Type B pancreatic cell (in vitro differentiated cells): ENCODE measurements at regions not wholly inside any gene's neighbourhood (a gene's known extent, or its start where the extent isn't known, plus 50 kb on each side); places are given as distances from the start of the nearest gene placed in this dataset.

Experiments
- DNase-seq: peaks from one replicate; pipeline ENCODE4 v3.0.0; 2021; ENCODE audit warnings: mixed read lengths; ENCODE audit not compliant: unreplicated experiment; ENCODE audit errors: extremely low spot score
- H3K27ac Mint-ChIP-seq: 2 replicates; pipeline ENCODE4 v1.8.0; 2021; ENCODE audit warnings: mild to moderate bottlenecking, mixed read lengths
- H3K27me3 Mint-ChIP-seq: 2 replicates; pipeline ENCODE4 v1.8.0; 2021; ENCODE audit warnings: mixed read lengths
- H3K36me3 Mint-ChIP-seq: 2 replicates; pipeline ENCODE4 v1.8.0; 2021; ENCODE audit warnings: mixed read lengths
- H3K4me1 Mint-ChIP-seq: one replicate; pipeline ENCODE4 v1.8.0; 2021; ENCODE audit warnings: mixed read lengths; ENCODE audit not compliant: unreplicated experiment
- H3K4me3 Mint-ChIP-seq: 2 replicates; pipeline ENCODE4 v1.8.0; 2021; ENCODE audit warnings: mild to moderate bottlenecking, mixed read lengths
- H3K9me3 Mint-ChIP-seq: 2 replicates; pipeline ENCODE4 v1.8.0; 2021; ENCODE audit warnings: mixed read lengths
- TF ChIP-seq, protein P1 (sequence below): fragments of 200-600 bp; sonication (generic); conservative IDR thresholded peaks from 2 replicates; pipeline ENCODE4 v1.5.0; 2021; ENCODE audit warnings: antibody characterized with exemption, mild to moderate bottlenecking

GRCh38 chr2:52117299-52117698 is 1085.4 kb upstream of the NRXN1 start:
- DNase-seq: no peak
- H3K27me3 Mint-ChIP-seq: no peaks in the 10 kb centered on the region
- TF ChIP-seq, protein P1, sequence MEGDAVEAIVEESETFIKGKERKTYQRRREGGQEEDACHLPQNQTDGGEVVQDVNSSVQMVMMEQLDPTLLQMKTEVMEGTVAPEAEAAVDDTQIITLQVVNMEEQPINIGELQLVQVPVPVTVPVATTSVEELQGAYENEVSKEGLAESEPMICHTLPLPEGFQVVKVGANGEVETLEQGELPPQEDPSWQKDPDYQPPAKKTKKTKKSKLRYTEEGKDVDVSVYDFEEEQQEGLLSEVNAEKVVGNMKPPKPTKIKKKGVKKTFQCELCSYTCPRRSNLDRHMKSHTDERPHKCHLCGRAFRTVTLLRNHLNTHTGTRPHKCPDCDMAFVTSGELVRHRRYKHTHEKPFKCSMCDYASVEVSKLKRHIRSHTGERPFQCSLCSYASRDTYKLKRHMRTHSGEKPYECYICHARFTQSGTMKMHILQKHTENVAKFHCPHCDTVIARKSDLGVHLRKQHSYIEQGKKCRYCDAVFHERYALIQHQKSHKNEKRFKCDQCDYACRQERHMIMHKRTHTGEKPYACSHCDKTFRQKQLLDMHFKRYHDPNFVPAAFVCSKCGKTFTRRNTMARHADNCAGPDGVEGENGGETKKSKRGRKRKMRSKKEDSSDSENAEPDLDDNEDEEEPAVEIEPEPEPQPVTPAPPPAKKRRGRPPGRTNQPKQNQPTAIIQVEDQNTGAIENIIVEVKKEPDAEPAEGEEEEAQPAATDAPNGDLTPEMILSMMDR: no peak
- H3K36me3 Mint-ChIP-seq: no peaks in the 10 kb centered on the region
- no peaks in the 10 kb centered on the region for H3K9me3 Mint-ChIP-seq
- no peak overlapping the region for H3K4me3 Mint-ChIP-seq
- H3K4me1 Mint-ChIP-seq: no peaks in the 10 kb centered on the region
- no peak overlapping the region for H3K27ac Mint-ChIP-seq

- H3K9me3 Mint-ChIP-seq: no peaks in the 10 kb centered on the region
- no peak overlapping the region for H3K27ac Mint-ChIP-seq
- no peaks in the 10 kb centered on the region for H3K4me1 Mint-ChIP-seq
- H3K36me3 Mint-ChIP-seq: no peaks in the 10 kb centered on the region
- DNase-seq: no peak
- H3K27me3 Mint-ChIP-seq: no peaks in the 10 kb centered on the region
- H3K4me3 Mint-ChIP-seq: no peak overlapping the region
- TF ChIP-seq, protein P1: no peak
Measured at GRCh38 chr2:52115750-52116149, 1083.8 kb upstream of the NRXN1 start.

- Mint-ChIP-seq H3K9me3 (no peaks in the 10 kb centered on the region), H3K27me3 (no peaks in the 10 kb centered on the region), H3K4me1 (no peaks in the 10 kb centered on the region)
Measured at GRCh38 chr2:52113338-52113737, 1081.4 kb upstream of the NRXN1 start.

DNA sequence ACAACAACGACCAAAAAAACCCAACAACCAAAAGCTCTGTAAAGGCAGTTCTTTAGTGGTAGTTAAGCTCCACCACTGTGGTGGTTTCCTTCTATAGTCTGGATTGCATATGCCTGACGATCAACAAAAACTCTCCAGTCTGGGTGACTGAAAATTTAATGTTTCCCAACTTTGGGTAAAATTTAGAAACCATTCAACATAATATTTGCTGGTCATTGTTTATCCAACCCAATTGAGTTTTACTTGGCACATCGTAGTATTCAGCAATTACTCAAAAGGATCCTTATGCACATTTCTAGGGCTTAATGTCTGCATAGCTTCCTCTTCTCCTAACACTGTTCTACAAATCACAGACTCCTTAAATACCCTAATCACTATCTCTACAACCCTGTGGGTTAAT is 1080.2 kb upstream of the NRXN1 start:
- no peak overlapping the region for H3K27ac Mint-ChIP-seq
- TF ChIP-seq, protein P1: no peak
- H3K36me3 Mint-ChIP-seq: no peaks in the 10 kb centered on the region
- no peaks in the 10 kb centered on the region for H3K27me3 Mint-ChIP-seq
- no peak for DNase-seq
- no peak overlapping the region for H3K4me3 Mint-ChIP-seq
- no peaks in the 10 kb centered on the region for H3K9me3 Mint-ChIP-seq
- H3K4me1 Mint-ChIP-seq: no peaks in the 10 kb centered on the region

More at GRCh38 chr2:52113338-52113737, 1081.4 kb upstream of the NRXN1 start:
- Mint-ChIP-seq H3K36me3 (no peaks in the 10 kb centered on the region), H3K27ac (no peak overlapping the region), H3K4me3 (no peak overlapping the region)
- TF ChIP-seq, protein P1: no peak
- no peak for DNase-seq

DNA sequence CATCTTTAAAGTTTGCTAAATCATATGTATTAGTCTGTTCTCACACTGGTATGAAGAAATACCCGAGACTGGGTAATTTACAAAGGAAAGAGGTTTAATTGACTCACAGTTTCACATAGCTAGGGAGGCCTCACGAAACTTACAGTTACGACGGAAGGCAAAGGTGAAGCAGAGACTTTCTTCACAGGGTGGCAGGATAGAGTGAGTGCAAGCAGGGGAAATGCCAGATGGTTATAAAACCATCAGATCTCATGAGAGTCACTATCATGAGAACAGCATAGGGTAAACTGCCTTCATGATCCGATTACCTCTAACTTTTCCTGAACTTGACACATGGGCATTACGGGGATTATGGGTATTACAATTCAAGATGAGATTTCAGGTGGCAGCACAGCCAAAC is 1075.2 kb upstream of the NRXN1 start:
- Mint-ChIP-seq H3K36me3 (no peaks in the 10 kb centered on the region), H3K27me3 (no peaks in the 10 kb centered on the region), H3K9me3 (no peaks in the 10 kb centered on the region), H3K4me3 (no peak overlapping the region), H3K4me1 (no peaks in the 10 kb centered on the region), H3K27ac (no peak overlapping the region)
- no peak for DNase-seq
- TF ChIP-seq, protein P1: no peak

DNA sequence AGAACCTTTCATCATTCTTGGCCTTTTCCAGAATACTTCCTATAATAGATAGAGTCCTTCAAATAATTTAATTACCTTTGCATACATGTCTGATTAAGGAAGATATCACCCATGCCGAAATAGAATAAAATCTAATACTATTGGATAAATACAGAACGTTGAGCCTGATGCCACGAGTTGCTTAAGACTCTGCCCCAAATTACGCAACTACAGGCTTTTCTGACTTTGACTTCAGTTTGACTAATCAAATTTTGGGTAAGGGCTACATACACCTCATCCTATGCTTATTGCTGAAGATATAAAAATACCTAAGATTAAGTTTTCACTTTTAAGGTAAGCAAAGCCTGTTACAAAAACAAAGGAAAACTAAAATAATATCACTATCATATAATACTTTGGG is 1065.1 kb upstream of the NRXN1 start:
- Mint-ChIP-seq H3K36me3 (no peaks in the 10 kb centered on the region), H3K4me1 (no peaks in the 10 kb centered on the region), H3K9me3 (no peaks in the 10 kb centered on the region), H3K4me3 (no peak overlapping the region), H3K27me3 (no peaks in the 10 kb centered on the region), H3K27ac (no peak overlapping the region)
- DNase-seq: no peak
- TF ChIP-seq, protein P1: no peak
